ENCODE measurements at regions not wholly inside any gene's neighbourhood (a gene's known extent, or its start where the extent isn't known, plus 50 kb on each side); places are given as distances from the start of the nearest gene placed in this dataset.

GRCh38 chr6:12436224-12436623, 146.1 kb downstream of the EDN1 start:
- no peaks in the 10 kb centered on the region for H3K79me2 ChIP-seq (ENCODE audit: control insufficient read depth in 1 of 2, insufficient read depth in 2 of 2, low read length in 2 of 2)
- no peak overlapping the region for H2BK120ac ChIP-seq (replicated peaks; ENCODE audit: low read depth, low read length)
- H2BK12ac ChIP-seq (ENCODE audit: low read depth, low read length): no peak overlapping the region
- ChIA-PET POLR2A (ENCODE audit: partially characterized antibody) (no interaction called here), CTCF (ENCODE audit: partially characterized antibody) (interaction anchor here (4.9 kb wide), 1 partner anchor 68 kb away, joined by 12 read pairs; no protein-coding TSS in a partner anchor)
- no peak for DNase-seq (ENCODE audit: low read depth in 1 of 2, low spot score in 2 of 2)
- no peaks in the 10 kb centered on the region for H3K23me2 ChIP-seq (ENCODE audit: low read depth, low read length)
- no peak overlapping the region for H2BK20ac ChIP-seq (ENCODE audit: low read length)
- no peaks in the 10 kb centered on the region for H4K20me1 ChIP-seq (replicated peaks in 1 of 2; ENCODE audit: control insufficient read depth in 1 of 2, insufficient read depth in 2 of 2, low read length in 2 of 2)
- no peak overlapping the region for H3K27ac ChIP-seq (ENCODE audit: low read depth, low read length)
- no peak overlapping the region for H2BK5ac ChIP-seq (ENCODE audit: low read depth, low read length)
- no peak overlapping the region for H3K4me2 ChIP-seq (ENCODE audit: insufficient read depth in 1 of 2, low read depth in 2 of 2, low read length in 2 of 2)
- no peak overlapping the region for H3K14ac ChIP-seq (ENCODE audit: insufficient read length)
- H2BK15ac ChIP-seq (ENCODE audit: low read length): no peak overlapping the region
- WGBS, 2 experiments (ENCODE audit: extremely low coverage in 1 of 2, insufficient coverage in 1 of 2, insufficient read length in 1 of 2, insufficient replicate concordance in 2 of 2, low coverage in 1 of 2, low lambda C conversion rate in 2 of 2, missing lambda C conversion rate in 1 of 2): 81% methylated on average over 3 of the region's 3 CpGs; no CpG with 5 or more reads in 1 of the 2 experiments
- H4K5ac ChIP-seq (ENCODE audit: insufficient read length, low read depth, low read length): no peak overlapping the region
- no peak overlapping the region for H3K4me3 ChIP-seq (ENCODE audit: extremely low read depth in 1 of 4, insufficient read depth in 2 of 4, low read depth in 3 of 4, low read length in 4 of 4)
- H3K9ac ChIP-seq (replicated peaks in 1 of 4; ENCODE audit: extremely low read depth in 1 of 4, low read depth in 3 of 4, low read length in 3 of 4): no peak overlapping the region
- no peaks in the 10 kb centered on the region for H3K36me3 ChIP-seq (ENCODE audit: control insufficient read depth in 2 of 4, insufficient read depth in 4 of 4, low read length in 3 of 4)
- no peaks in the 10 kb centered on the region for H3K27me3 ChIP-seq (replicated peaks in 1 of 4; ENCODE audit: control insufficient read depth in 3 of 4, extremely low read depth in 1 of 4, insufficient read depth in 3 of 4, low read length in 3 of 4)
- H4K91ac ChIP-seq (replicated peaks; ENCODE audit: insufficient read length, low read length): no peak overlapping the region
- peaks cover 3% of the 10 kb centered on the region in 2 experiments; a peak in 2 of 4 replicates for H3K9me3 ChIP-seq (ENCODE audit: insufficient read depth in 2 of 2, low read depth in 1 of 2, low read length in 1 of 2)
- H3K56ac ChIP-seq (replicated peaks; ENCODE audit: insufficient read length, low read depth, low read length): no peak overlapping the region
- no peak overlapping the region for H3K23ac ChIP-seq (ENCODE audit: insufficient read length)
- H3K4me1 ChIP-seq (replicated peaks in 1 of 4; ENCODE audit: control insufficient read depth in 3 of 4, insufficient read depth in 4 of 4, low read length in 3 of 4): peaks cover 0 to 4% (median 0%) of the 10 kb centered on the region in 4 experiments; a peak in 3 of 7 replicates
- H3K18ac ChIP-seq (ENCODE audit: extremely low read depth, low read length): no peak overlapping the region
- TF ChIP-seq EZH2 (IDR thresholded peaks at IDR 0.05; ENCODE audit: low read depth, low read length, severe bottlenecking): no peak
- FAIRE-seq: no peak
- no peak overlapping the region for H4K8ac ChIP-seq (ENCODE audit: extremely low read depth, insufficient read depth, low read length)
- H3K4ac ChIP-seq (replicated peaks; ENCODE audit: insufficient read length, low read depth, low read length): no peak overlapping the region
- H3K79me1 ChIP-seq (ENCODE audit: low read depth, low read length): no peaks in the 10 kb centered on the region
- H2AK5ac ChIP-seq (ENCODE audit: low read depth, low read length): no peak overlapping the region
- H2AFZ ChIP-seq (ENCODE audit: low read length): no peak overlapping the region

Data from H1 (cell line).